GM23338 (cell line): ENCODE measurements at regions not wholly inside any gene's neighbourhood (a gene's known extent, or its start where the extent isn't known, plus 50 kb on each side); places are given as distances from the start of the nearest gene placed in this dataset.

Experiments
- ATAC-seq: fragments of 200-7000 bp; cut with Tn5 transposase; 3 replicates; pipeline ENCODE4 v1.9.1; 2020
- DNase-seq: peaks from one replicate; pipeline ENCODE4 v3.0.0-alpha.2; 2015; ENCODE audit warnings: low spot score
- H2AFZ ChIP-seq: fragments of 200-600 bp; sonication (generic); 2 replicates; pipeline ENCODE4 v1.8.0; 2016; ENCODE audit warnings: antibody characterized with exemption, mild to moderate bottlenecking, moderate library complexity
- H3F3A ChIP-seq: fragments of 200-600 bp; sonication (generic); replicated peaks from 2 replicates; pipeline ENCODE4 v1.8.0; 2017; ENCODE audit warnings: antibody characterized with exemption, mixed run types, low read depth
- H3K27ac ChIP-seq: fragments of 200-600 bp; sonication (generic); 2 replicates; pipeline ENCODE4 v1.6.1; 2016; ENCODE audit warnings: low read depth
- H3K27me3 ChIP-seq: fragments of 200-600 bp; sonication (generic); 2 replicates; pipeline ENCODE4 v1.8.0; 2016; ENCODE audit warnings: mild to moderate bottlenecking, mixed run types, moderate library complexity; ENCODE audit not compliant: insufficient read depth
- H3K36me3 ChIP-seq: fragments of 200-600 bp; sonication (generic); 2 replicates; pipeline ENCODE4 v1.8.0; 2016; ENCODE audit warnings: mild to moderate bottlenecking; ENCODE audit not compliant: insufficient read depth
- H3K4me1 ChIP-seq: fragments of 200-600 bp; sonication (generic); 2 replicates; pipeline ENCODE4 v1.8.0; 2016; ENCODE audit warnings: mild to moderate bottlenecking, moderate library complexity; ENCODE audit not compliant: insufficient read depth
- H3K4me2 ChIP-seq: fragments of 200-600 bp; sonication (generic); 2 replicates; pipeline ENCODE4 v1.7.1; 2017; ENCODE audit warnings: mixed run types
- H3K4me3 ChIP-seq: fragments of 200-600 bp; sonication (generic); 2 replicates; pipeline ENCODE4 v1.6.1; 2016; ENCODE audit warnings: mixed run types
- H3K79me2 ChIP-seq: fragments of 200-600 bp; sonication (generic); replicated peaks from 2 replicates; pipeline ENCODE4 v1.8.0; 2017; ENCODE audit warnings: mild to moderate bottlenecking; ENCODE audit not compliant: insufficient read depth
- H3K9me2 ChIP-seq: fragments of 200-600 bp; sonication (generic); 2 replicates; pipeline ENCODE4 v1.8.0; 2017; ENCODE audit not compliant: insufficient read depth
- H4K20me1 ChIP-seq: fragments of 200-600 bp; sonication (generic); replicated peaks from 2 replicates; pipeline ENCODE4 v1.8.0; 2017; ENCODE audit warnings: mild to moderate bottlenecking; ENCODE audit not compliant: insufficient read depth
- H3K27ac Mint-ChIP-seq: 2 replicates; pipeline ENCODE4 v1.8.0; 2020; ENCODE audit warnings: inconsistent platforms, mild to moderate bottlenecking, moderate library complexity, mixed read lengths
- H3K27me3 Mint-ChIP-seq: 3 replicates; pipeline ENCODE4 v1.8.0; 2022; ENCODE audit warnings: low read depth, mild to moderate bottlenecking, moderate library complexity, mixed read lengths, inconsistent platforms; ENCODE audit not compliant: insufficient read depth, poor library complexity
- H3K36me3 Mint-ChIP-seq: 3 replicates; pipeline ENCODE4 v1.8.0; 2021; ENCODE audit warnings: low read depth, mild to moderate bottlenecking, inconsistent platforms, moderate library complexity, mixed read lengths
- H3K4me1 Mint-ChIP-seq: 3 replicates; pipeline ENCODE4 v1.8.0; 2020; ENCODE audit warnings: mild to moderate bottlenecking, inconsistent platforms, mixed read lengths
- H3K4me3 Mint-ChIP-seq: 3 replicates; pipeline ENCODE4 v1.8.0; 2021; ENCODE audit warnings: moderate library complexity, mild to moderate bottlenecking, inconsistent platforms, mixed read lengths
- H3K9me3 Mint-ChIP-seq: 3 replicates; pipeline ENCODE4 v1.8.0; 2020; ENCODE audit warnings: moderate library complexity, mild to moderate bottlenecking, inconsistent platforms, mixed read lengths
- EZH2 ChIP-seq: fragments of 200-600 bp; sonication (generic); IDR thresholded peaks from one replicate; pipeline ENCODE4 v1.8.0; 2017; ENCODE audit warnings: antibody characterized with exemption, mild to moderate bottlenecking, low read depth; ENCODE audit not compliant: unreplicated experiment
- EZH2phosphoT487 ChIP-seq: fragments of 200-600 bp; sonication (generic); IDR thresholded peaks from one replicate; pipeline ENCODE4 v1.8.1; 2018; ENCODE audit warnings: antibody characterized with exemption; ENCODE audit not compliant: unreplicated experiment
- NANOG ChIP-seq: IDR thresholded peaks from 2 replicates; pipeline ENCODE4 v1.6.1; 2016; ENCODE audit warnings: antibody characterized with exemption, borderline replicate concordance
- TF ChIP-seq, protein P1 (sequence below): fragments of 250-450 bp; sonication (Bioruptor Pico); IDR thresholded peaks from 2 replicates; pipeline ENCODE4 v1.5.0; 2020; ENCODE audit warnings: mild to moderate bottlenecking, moderate library complexity
- TF ChIP-seq, protein P2 (sequence below), 2 experiments: fragments of 200-600 bp in 1 of 2; sonication (generic) in 1 of 2; conservative IDR thresholded peaks; 2 replicates each; pipeline versions ENCODE4 v1.5.1 to v1.6.1; 2016 to 2017; ENCODE audit warnings: antibody characterized with exemption in 2 of 2, low read depth in 2 of 2, mild to moderate bottlenecking in 2 of 2, moderate library complexity in 1 of 2

DNA sequence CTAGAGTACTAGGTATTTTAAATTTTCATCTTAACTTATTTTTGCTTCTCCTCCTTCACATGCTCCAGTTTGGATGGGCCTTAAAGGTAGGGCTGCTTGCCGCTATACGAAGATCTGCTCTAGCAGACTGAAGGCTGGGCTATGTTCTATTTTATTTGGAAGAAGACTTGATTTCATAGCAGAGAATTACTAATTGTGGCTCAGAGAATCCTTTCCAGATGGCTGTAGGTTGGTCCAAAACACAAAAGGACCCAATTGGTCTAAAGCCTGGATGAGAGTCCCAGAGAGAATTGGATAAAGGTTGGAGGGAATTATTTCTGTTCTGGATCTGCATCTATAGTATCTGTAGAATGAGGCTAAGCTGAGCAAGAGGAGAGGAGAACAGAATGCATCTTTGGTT, 719.4 kb upstream of the PTBP2 start:
- Mint-ChIP-seq H3K27me3 (no peaks in the 10 kb centered on the region), H3K4me1 (peaks cover 26% of the 10 kb centered on the region), H3K9me3 (peaks cover 34% of the 10 kb centered on the region; the same call in 2 of the 3 replicates), H3K27ac (peak overlapping the region; percentile 43), H3K36me3 (peaks cover 51% of the 10 kb centered on the region; the same call in 2 of the 3 replicates), H3K4me3 (no peak overlapping the region)
- Histone ChIP-seq H3K27ac (0 out of 2 replicates have a peak overlapping the region, but pooled peaks have one; percentile 75), H3K4me2 (no peak overlapping the region), H3K9me2 (no peaks in the 10 kb centered on the region), H3K4me3 (no peak overlapping the region), H4K20me1 (no peaks in the 10 kb centered on the region), H3K27me3 (no peaks in the 10 kb centered on the region), H3F3A (no peaks in the 10 kb centered on the region), H3K4me1 (peaks cover 21% of the 10 kb centered on the region), H3K79me2 (no peaks in the 10 kb centered on the region), H3K36me3 (no peaks in the 10 kb centered on the region), H2AFZ (peak overlapping the region; percentile 60; the same call in 1 of the 2 replicates)
- no peak for TF ChIP-seq EZH2phosphoT487
- TF ChIP-seq, protein P1, sequence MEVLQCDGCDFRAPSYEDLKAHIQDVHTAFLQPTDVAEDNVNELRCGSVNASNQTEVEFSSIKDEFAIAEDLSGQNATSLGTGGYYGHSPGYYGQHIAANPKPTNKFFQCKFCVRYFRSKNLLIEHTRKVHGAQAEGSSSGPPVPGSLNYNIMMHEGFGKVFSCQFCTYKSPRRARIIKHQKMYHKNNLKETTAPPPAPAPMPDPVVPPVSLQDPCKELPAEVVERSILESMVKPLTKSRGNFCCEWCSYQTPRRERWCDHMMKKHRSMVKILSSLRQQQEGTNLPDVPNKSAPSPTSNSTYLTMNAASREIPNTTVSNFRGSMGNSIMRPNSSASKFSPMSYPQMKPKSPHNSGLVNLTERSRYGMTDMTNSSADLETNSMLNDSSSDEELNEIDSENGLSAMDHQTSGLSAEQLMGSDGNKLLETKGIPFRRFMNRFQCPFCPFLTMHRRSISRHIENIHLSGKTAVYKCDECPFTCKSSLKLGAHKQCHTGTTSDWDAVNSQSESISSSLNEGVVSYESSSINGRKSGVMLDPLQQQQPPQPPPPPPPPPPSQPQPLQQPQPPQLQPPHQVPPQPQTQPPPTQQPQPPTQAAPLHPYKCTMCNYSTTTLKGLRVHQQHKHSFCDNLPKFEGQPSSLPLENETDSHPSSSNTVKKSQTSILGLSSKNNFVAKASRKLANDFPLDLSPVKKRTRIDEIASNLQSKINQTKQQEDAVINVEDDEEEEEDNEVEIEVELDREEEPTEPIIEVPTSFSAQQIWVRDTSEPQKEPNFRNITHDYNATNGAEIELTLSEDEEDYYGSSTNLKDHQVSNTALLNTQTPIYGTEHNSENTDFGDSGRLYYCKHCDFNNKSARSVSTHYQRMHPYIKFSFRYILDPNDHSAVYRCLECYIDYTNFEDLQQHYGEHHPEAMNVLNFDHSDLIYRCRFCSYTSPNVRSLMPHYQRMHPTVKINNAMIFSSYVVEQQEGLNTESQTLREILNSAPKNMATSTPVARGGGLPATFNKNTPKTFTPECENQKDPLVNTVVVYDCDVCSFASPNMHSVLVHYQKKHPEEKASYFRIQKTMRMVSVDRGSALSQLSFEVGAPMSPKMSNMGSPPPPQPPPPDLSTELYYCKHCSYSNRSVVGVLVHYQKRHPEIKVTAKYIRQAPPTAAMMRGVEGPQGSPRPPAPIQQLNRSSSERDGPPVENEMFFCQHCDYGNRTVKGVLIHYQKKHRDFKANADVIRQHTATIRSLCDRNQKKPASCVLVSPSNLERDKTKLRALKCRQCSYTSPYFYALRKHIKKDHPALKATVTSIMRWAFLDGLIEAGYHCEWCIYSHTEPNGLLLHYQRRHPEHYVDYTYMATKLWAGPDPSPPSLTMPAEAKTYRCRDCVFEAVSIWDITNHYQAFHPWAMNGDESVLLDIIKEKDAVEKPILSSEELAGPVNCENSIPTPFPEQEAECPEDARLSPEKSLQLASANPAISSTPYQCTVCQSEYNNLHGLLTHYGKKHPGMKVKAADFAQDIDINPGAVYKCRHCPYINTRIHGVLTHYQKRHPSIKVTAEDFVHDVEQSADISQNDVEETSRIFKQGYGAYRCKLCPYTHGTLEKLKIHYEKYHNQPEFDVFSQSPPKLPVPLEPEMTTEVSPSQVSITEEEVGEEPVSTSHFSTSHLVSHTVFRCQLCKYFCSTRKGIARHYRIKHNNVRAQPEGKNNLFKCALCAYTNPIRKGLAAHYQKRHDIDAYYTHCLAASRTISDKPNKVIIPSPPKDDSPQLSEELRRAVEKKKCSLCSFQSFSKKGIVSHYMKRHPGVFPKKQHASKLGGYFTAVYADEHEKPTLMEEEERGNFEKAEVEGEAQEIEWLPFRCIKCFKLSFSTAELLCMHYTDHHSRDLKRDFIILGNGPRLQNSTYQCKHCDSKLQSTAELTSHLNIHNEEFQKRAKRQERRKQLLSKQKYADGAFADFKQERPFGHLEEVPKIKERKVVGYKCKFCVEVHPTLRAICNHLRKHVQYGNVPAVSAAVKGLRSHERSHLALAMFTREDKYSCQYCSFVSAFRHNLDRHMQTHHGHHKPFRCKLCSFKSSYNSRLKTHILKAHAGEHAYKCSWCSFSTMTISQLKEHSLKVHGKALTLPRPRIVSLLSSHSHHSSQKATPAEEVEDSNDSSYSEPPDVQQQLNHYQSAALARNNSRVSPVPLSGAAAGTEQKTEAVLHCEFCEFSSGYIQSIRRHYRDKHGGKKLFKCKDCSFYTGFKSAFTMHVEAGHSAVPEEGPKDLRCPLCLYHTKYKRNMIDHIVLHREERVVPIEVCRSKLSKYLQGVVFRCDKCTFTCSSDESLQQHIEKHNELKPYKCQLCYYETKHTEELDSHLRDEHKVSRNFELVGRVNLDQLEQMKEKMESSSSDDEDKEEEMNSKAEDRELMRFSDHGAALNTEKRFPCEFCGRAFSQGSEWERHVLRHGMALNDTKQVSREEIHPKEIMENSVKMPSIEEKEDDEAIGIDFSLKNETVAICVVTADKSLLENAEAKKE, result no peak
- no peak for TF ChIP-seq EZH2
- ATAC-seq (no peak), DNase-seq (no peak)

GRCh38 chr1:96002969-96003964, 718.3 kb upstream of the PTBP2 start:
- peak overlapping the region; percentile 25; the same call in 2 of the 3 replicates for H3K4me3 Mint-ChIP-seq
- peak; percentile 72 for DNase-seq
- Histone ChIP-seq H2AFZ (no peak overlapping the region), H3K4me3 (peak overlapping the region; percentile 9), H3K4me2 (peak overlapping the region; percentile 30), H3K27me3 (no peaks in the 10 kb centered on the region), H4K20me1 (no peaks in the 10 kb centered on the region), H3K27ac (peak overlapping the region; percentile 75), H3K79me2 (no peaks in the 10 kb centered on the region), H3K4me1 (peaks cover 21% of the 10 kb centered on the region), H3F3A (no peaks in the 10 kb centered on the region), H3K9me2 (no peaks in the 10 kb centered on the region), H3K36me3 (no peaks in the 10 kb centered on the region)
- H3K27ac Mint-ChIP-seq, result peak overlapping the region; percentile 92
- TF ChIP-seq, protein P2, sequence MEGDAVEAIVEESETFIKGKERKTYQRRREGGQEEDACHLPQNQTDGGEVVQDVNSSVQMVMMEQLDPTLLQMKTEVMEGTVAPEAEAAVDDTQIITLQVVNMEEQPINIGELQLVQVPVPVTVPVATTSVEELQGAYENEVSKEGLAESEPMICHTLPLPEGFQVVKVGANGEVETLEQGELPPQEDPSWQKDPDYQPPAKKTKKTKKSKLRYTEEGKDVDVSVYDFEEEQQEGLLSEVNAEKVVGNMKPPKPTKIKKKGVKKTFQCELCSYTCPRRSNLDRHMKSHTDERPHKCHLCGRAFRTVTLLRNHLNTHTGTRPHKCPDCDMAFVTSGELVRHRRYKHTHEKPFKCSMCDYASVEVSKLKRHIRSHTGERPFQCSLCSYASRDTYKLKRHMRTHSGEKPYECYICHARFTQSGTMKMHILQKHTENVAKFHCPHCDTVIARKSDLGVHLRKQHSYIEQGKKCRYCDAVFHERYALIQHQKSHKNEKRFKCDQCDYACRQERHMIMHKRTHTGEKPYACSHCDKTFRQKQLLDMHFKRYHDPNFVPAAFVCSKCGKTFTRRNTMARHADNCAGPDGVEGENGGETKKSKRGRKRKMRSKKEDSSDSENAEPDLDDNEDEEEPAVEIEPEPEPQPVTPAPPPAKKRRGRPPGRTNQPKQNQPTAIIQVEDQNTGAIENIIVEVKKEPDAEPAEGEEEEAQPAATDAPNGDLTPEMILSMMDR (conservative IDR thresholded peaks at IDR 0.05; ENCODE audit: low read depth in 2 of 2), result no peak
- no peak for TF ChIP-seq EZH2phosphoT487
- peak; percentile 97 for TF ChIP-seq NANOG
- H3K4me1 Mint-ChIP-seq, result peaks cover 26% of the 10 kb centered on the region
- H3K9me3 Mint-ChIP-seq, result peaks cover 28% of the 10 kb centered on the region; the same call in 2 of the 3 replicates
- no peaks in the 10 kb centered on the region for H3K27me3 Mint-ChIP-seq
- ATAC-seq, result peak; percentile 99
- peaks cover 41% of the 10 kb centered on the region; the same call in 2 of the 3 replicates for H3K36me3 Mint-ChIP-seq
